ENCODE measurements at regions not wholly inside any gene's neighbourhood (a gene's known extent, or its start where the extent isn't known, plus 50 kb on each side); places are given as distances from the start of the nearest gene placed in this dataset.

DNA sequence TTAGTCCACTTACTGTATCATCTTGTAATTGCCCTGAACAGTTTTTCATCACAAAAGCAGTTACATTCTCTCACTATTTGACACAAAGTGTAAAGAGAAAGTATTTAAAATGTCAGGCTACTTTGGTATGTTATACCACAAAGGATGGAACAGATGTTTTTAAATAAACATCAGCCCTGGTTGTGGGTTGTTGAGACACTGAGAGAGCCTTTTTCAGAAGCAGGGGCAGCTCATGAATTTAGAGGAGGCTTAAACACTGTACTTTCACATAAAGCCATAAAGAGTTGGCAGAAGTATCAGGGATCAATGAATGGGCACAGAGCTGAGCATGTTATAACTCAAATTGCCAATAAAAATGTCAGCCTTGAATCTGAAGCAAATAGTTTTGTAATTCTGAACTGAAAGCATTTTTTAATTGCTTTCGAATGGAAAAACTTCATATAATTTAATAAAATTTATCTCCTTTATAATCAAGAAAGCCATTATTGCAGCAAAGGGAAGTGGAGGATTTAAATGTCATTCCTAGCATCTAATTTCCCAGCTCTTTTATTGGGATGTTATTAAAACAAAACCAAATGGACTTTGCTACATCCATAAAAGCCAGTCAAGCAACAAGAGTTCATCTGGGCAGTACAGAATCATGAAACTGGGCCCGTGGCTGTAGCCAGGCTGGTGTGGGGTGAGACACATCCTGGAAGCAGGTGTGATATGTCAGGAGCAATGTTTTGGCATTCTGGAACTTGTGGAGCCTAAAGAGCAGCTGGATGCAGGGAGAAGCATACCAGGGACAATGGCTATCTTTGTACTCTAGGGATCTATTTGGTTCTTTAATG lies 95.1 kb upstream of the NT5C1B start:
- no peak for DNase-seq

DNA sequence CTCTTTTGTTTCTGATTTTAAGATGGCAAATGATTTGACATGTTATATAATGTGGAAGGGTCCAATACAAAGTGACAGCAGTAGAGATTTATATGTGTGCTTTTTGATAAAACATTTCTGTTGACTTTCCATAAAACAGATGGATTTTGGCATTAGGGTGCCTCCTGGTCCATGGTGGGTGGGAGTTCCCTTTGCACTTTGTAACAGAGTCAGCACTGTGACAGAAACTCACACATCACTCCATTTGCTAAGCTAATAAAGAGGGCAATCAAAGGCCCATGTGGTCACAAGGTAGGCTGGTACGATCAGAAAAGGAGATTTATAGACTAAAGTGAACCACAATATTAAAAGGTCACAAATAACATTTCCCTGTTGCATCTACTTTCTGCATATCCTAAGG lies 93.3 kb upstream of the NT5C1B start:
- H3K36me3 Mint-ChIP-seq (ENCODE audit: insufficient read depth in 2 of 2), result peaks cover 0 to 2% of the 10 kb centered on the region in 2 donors
- H3K27me3 Mint-ChIP-seq (ENCODE audit: low read depth), result no peaks in the 10 kb centered on the region
- no peak overlapping the region for H3K4me3 Mint-ChIP-seq
- H3K9me3 Mint-ChIP-seq, result peaks cover 0 to 3% of the 10 kb centered on the region in 2 donors
- no peaks in the 10 kb centered on the region for H3K4me1 Mint-ChIP-seq (ENCODE audit: low read depth)
- DNase-seq, result no peak
- no peak overlapping the region for H3K27ac Mint-ChIP-seq
- ATAC-seq (replicated peaks in 1 of 2), result no peak

More for the DNA sequence above, 95.1 kb upstream of the NT5C1B start:
- H3K27ac Mint-ChIP-seq, result no peak overlapping the region
- H3K4me3 Mint-ChIP-seq, result no peak overlapping the region
- no peaks in the 10 kb centered on the region for H3K36me3 Mint-ChIP-seq (ENCODE audit: insufficient read depth in 2 of 2)
- H3K27me3 Mint-ChIP-seq (ENCODE audit: low read depth), result no peaks in the 10 kb centered on the region
- H3K4me1 Mint-ChIP-seq (ENCODE audit: low read depth), result no peaks in the 10 kb centered on the region
- H3K9me3 Mint-ChIP-seq, result no peaks in the 10 kb centered on the region
- ATAC-seq (replicated peaks in 1 of 2), result no peak

DNA sequence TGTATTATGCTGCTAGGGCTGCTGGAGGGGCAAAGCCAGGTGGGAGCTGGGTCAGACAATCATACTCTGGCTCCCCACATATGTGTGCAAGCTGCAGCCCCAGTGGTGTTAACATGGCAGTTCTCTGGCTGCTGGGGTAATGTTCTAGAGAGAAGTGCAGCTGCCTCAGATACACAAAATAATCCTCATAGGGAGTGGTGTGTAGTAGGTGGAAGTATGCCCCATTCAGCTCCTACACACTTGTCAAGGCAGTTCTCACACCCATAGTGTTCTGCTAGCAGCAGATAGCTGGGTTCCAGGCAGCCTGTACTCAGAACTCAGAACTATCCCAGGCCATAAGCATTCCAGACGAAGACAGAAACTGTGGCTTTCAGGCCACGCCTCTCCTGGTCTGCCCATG lies 87.9 kb upstream of the NT5C1B start:
- peaks cover 6 to 12% of the 10 kb centered on the region in 2 donors for H3K9me3 Mint-ChIP-seq
- ATAC-seq (replicated peaks in 1 of 2) (no peak), DNase-seq (no peak)
- H3K36me3 Mint-ChIP-seq (ENCODE audit: insufficient read depth in 2 of 2), result peaks cover 10 to 14% of the 10 kb centered on the region in 2 donors
- H3K4me3 Mint-ChIP-seq, result no peak overlapping the region
- H3K27ac Mint-ChIP-seq, result no peak overlapping the region
- no peaks in the 10 kb centered on the region for H3K4me1 Mint-ChIP-seq (ENCODE audit: low read depth)
- no peaks in the 10 kb centered on the region for H3K27me3 Mint-ChIP-seq (ENCODE audit: low read depth)

DNA sequence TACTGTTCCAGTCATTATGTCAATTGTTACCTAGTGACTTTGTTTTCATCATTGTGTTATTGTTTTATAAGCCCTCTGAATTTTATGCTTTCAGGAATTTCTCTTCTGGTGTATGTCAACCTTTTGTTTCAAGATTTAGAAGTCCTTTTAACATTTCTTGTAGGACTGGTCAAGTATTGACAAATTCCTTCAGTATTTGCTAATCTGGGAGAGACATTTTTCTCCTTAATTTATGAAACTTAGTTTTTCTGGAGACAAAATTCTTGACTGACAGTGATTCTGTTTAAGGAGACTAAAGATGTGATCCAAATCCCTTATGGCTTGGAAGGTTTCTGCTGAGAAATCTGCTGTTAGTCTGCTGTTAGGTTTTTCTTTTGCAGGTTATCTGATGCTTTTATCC lies 84.9 kb upstream of the NT5C1B start:
- no peak overlapping the region for H3K4me3 Mint-ChIP-seq

DNA sequence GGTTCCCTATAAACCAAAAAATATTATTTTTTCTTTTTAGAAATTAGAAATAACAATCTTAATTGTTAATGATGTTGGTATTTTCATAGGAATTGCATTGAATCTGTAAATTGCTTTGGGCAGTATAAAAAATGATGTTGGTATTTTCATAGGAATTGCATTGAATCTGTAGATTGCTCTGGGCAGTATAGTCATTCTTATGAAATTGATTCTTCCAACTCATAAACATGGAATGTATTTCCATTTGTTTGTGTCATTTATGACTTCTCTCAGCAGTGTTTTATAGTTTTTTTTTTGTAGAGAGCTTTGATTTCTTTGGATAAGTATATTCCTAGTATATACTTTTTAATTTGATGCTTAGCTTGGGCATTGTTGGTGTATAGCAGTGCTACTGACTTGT lies 82.0 kb upstream of the NT5C1B start:
- no peak overlapping the region for H3K4me3 Mint-ChIP-seq
- DNase-seq, result no peak
- no peak for ATAC-seq (replicated peaks in 1 of 2)
- peaks cover 9 to 19% of the 10 kb centered on the region in 2 donors for H3K36me3 Mint-ChIP-seq (ENCODE audit: insufficient read depth in 2 of 2)
- no peak overlapping the region for H3K27ac Mint-ChIP-seq
- no peaks in the 10 kb centered on the region for H3K27me3 Mint-ChIP-seq (ENCODE audit: low read depth)
- H3K4me1 Mint-ChIP-seq (ENCODE audit: low read depth), result no peaks in the 10 kb centered on the region
- H3K9me3 Mint-ChIP-seq, result peaks cover 10 to 14% of the 10 kb centered on the region in 2 donors

More for the DNA sequence above, 84.9 kb upstream of the NT5C1B start:
- H3K36me3 Mint-ChIP-seq (ENCODE audit: insufficient read depth in 2 of 2), result peaks cover 12 to 19% of the 10 kb centered on the region in 2 donors
- no peaks in the 10 kb centered on the region for H3K27me3 Mint-ChIP-seq (ENCODE audit: low read depth)
- no peaks in the 10 kb centered on the region for H3K4me1 Mint-ChIP-seq (ENCODE audit: low read depth)
- no peak overlapping the region for H3K27ac Mint-ChIP-seq
- ATAC-seq (replicated peaks in 1 of 2), result no peak
- DNase-seq, result no peak
- peaks cover 10 to 16% of the 10 kb centered on the region in 2 donors for H3K9me3 Mint-ChIP-seq

DNA sequence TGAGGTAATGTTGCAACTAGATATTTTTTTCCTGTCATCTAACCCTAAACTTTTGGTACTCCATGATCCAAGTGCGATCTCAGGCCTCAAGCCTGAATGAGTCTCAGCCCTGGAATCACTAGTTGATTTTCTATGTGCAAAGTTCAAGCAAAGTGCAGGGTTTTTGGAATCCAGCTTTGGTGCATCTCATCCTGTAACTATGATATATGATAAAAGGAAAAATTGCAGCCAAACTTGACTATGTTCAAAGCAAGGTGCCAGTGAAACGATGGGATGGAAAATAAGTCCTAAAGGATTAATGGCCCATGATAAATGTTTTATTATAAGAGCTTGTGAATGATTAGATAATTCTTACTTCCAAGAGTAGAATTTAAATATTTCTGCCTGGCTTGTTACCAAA lies 78.9 kb upstream of the NT5C1B start:
- Mint-ChIP-seq H3K9me3 (peaks cover 4 to 6% of the 10 kb centered on the region in 2 donors), H3K27ac (no peak overlapping the region), H3K36me3 (ENCODE audit: insufficient read depth in 2 of 2) (peaks cover 3 to 5% of the 10 kb centered on the region in 2 donors), H3K4me3 (no peak overlapping the region), H3K27me3 (ENCODE audit: low read depth) (no peaks in the 10 kb centered on the region), H3K4me1 (ENCODE audit: low read depth) (no peaks in the 10 kb centered on the region)
- no peak for ATAC-seq (replicated peaks in 1 of 2)
- no peak for DNase-seq

DNA sequence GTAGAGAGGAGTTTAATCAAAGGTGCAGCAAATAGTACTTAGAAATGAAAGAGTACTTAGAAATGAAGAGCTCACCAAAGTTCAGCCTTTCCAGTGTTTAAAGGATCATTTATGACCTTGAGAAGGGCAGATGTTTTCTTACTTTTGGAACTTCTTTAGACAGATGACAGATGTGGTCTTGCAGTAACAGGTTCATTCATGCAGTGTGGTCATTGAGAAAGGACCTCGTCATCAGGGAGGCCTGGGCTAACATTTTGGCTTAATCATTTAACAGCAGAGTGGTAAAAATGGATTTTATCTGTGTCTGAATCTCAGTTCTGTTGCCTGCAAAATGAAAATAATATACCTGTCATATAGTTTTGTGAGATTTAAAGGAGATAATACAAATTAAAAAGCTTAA lies 75.1 kb upstream of the NT5C1B start:
- ATAC-seq (replicated peaks in 1 of 2) (no peak), DNase-seq (no peak)
- H3K27me3 Mint-ChIP-seq (ENCODE audit: low read depth), result no peaks in the 10 kb centered on the region
- peaks cover 0 to 2% of the 10 kb centered on the region in 2 donors for H3K9me3 Mint-ChIP-seq
- no peak overlapping the region for H3K27ac Mint-ChIP-seq
- no peaks in the 10 kb centered on the region for H3K36me3 Mint-ChIP-seq (ENCODE audit: insufficient read depth in 2 of 2)
- H3K4me3 Mint-ChIP-seq, result no peak overlapping the region
- no peaks in the 10 kb centered on the region for H3K4me1 Mint-ChIP-seq (ENCODE audit: low read depth)

DNA sequence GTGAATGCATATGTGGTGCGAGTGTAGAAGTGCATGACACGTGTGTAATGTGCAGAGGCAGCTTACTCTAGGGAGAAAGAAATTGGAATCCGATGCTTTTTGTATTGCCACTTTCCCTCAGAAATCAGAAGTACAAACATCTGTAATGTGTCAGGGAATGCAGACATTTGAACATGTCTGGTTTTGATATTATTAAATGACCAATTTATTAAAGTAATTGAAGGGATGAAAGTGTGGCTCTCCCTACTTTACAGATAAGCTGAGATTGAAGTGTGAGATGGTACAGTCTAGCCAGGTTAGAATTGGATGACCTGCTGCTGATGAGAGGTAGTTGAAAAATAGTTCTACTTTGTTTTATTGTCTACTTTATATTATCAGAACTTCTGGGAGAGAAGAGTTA lies 74.5 kb upstream of the NT5C1B start:
- H3K9me3 Mint-ChIP-seq, result peaks cover 0 to 2% of the 10 kb centered on the region in 2 donors
- ATAC-seq (replicated peaks in 1 of 2) (no peak), DNase-seq (no peak)
- H3K27me3 Mint-ChIP-seq (ENCODE audit: low read depth), result no peaks in the 10 kb centered on the region
- H3K36me3 Mint-ChIP-seq (ENCODE audit: insufficient read depth in 2 of 2), result no peaks in the 10 kb centered on the region
- no peak overlapping the region for H3K27ac Mint-ChIP-seq
- no peaks in the 10 kb centered on the region for H3K4me1 Mint-ChIP-seq (ENCODE audit: low read depth)
- no peak overlapping the region for H3K4me3 Mint-ChIP-seq

DNA sequence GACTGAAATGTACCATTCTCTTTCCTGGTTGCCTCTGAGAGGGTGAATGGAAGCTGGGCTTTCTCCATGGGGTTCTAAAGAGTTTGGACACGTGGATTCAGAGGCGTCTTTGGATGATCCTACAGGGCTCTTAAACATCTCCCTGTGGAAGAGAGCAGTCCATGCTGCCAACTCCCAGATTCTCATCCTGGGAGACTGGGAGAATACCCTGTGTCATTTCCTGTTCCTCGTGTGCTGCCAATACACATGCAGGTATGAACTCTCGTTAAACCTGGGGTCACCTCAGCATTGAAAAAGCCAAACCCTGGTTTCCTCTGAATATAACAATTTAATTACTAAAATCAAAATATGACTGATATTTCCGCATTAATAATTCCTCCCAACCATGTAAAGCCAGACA lies 73.3 kb upstream of the NT5C1B start:
- Mint-ChIP-seq H3K9me3 (peaks cover 0 to 2% of the 10 kb centered on the region in 2 donors), H3K4me3 (no peak overlapping the region), H3K36me3 (ENCODE audit: insufficient read depth in 2 of 2) (no peaks in the 10 kb centered on the region), H3K4me1 (ENCODE audit: low read depth) (no peaks in the 10 kb centered on the region), H3K27ac (no peak overlapping the region), H3K27me3 (ENCODE audit: low read depth) (no peaks in the 10 kb centered on the region)
- DNase-seq (no peak), ATAC-seq (replicated peaks in 1 of 2) (no peak)

DNA sequence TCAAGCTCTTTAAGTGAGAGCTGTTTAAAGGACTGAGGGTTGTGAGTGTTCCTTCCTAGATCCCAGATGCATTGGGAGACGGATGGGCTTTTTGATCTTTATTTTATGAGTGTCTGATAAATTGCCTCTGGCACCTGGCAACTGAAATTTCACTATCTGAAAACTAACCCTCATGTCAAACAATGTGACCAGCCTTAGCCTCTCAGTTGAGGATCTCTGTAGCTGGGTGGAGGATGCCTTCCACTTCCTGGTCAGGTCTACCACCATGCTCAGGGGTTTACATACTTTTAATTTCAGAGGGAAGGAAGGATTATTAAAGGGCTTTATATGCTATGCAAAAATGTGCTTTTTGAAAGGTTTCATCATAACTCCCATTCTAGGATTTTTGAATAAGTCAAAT lies 70.5 kb upstream of the NT5C1B start:
- H3K27me3 Mint-ChIP-seq (ENCODE audit: low read depth), result no peaks in the 10 kb centered on the region
- ATAC-seq (replicated peaks in 1 of 2) (no peak), DNase-seq (no peak)

DNA sequence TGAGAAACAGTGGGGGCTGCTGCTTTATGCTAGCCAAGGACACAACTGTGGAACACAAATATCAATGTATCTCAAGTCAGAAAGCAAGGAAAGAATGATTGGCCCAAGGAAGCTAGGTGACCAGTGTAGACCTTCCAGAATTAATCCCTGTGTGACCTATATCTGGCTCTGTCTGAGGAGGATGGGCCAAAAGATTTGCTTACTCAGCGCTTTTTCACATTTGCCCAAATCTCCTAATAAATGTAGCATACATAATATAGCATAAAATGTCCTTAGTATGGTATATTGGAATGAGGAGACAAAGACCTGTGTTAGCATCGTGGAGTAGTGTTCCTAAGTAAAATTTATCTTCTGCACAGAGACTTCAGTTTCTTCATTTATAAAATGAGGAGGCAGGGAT lies 66.7 kb upstream of the NT5C1B start:
- no peaks in the 10 kb centered on the region for H3K4me1 Mint-ChIP-seq (ENCODE audit: low read depth)
- ATAC-seq (replicated peaks in 1 of 2), result no peak
- no peaks in the 10 kb centered on the region for H3K9me3 Mint-ChIP-seq
- no peak overlapping the region for H3K27ac Mint-ChIP-seq
- H3K4me3 Mint-ChIP-seq, result no peak overlapping the region
- DNase-seq, result no peak
- H3K27me3 Mint-ChIP-seq (ENCODE audit: low read depth), result no peaks in the 10 kb centered on the region
- H3K36me3 Mint-ChIP-seq (ENCODE audit: insufficient read depth in 2 of 2), result no peaks in the 10 kb centered on the region

More for the DNA sequence above, 70.5 kb upstream of the NT5C1B start:
- Mint-ChIP-seq H3K36me3 (ENCODE audit: insufficient read depth in 2 of 2) (no peaks in the 10 kb centered on the region), H3K9me3 (no peaks in the 10 kb centered on the region), H3K4me3 (no peak overlapping the region), H3K4me1 (ENCODE audit: low read depth) (no peaks in the 10 kb centered on the region), H3K27ac (no peak overlapping the region)

DNA sequence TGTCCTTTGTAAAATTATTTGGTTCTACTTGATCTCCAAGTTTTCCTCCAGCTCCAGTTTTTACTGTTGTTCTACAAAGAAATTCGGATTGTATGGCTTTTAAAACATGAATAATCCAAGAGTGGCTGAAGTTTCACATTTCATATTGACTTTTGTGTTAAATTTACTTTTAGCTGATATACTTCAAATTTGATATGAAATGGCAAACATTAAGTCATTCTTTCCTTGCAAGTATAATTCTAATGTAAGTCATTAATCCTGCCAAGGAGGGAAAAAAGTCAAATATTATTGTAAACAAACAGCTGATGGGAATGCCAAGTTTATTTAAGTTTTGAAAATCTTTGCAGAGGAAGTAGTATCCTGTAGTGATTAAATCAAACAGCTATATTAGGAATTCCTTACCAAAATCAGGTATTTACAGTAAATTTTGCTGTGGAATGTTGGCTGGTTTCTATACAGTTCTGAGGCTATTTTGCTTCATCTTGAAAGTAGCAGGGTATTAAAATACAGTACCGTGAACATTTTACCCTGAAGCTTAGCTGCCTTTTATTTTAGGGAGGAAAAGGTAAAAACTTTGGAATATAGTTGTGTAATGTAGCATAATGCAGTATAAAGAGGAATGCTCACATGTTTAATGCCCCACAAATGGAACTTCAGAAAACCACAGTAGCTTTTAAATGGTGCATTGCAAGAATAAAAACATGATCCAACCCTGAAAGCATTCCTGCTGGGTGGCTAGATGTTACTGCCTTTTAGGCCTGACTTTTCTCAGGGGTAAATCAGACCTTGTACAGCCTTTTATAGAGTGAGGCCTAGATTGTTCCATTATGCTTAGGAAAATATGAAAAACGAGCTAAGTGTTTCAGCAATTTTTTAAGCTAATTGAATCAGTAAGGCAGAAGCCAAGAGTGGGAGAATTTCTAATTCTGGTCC lies 62.7 kb upstream of the NT5C1B start:
- no peak for ATAC-seq (replicated peaks in 1 of 2)

DNA sequence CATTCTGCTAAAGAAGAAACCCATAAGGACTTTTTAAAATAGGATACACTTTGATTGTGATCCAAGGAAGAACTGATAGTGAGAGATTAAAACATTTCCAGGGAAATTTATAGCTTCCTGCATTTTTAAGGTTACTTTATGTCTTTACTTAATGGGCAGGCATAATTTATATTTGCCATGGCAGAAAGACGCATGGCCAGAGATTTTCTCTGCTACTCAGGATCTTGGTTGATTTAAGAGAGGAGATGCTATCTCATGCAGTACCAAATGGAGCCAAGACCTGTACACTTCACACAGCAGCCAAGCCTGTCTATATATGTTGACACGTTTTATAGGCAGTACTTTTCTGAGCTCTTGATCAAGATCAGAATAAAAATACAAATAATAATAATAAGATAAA lies 60.9 kb upstream of the NT5C1B start:
- H3K36me3 Mint-ChIP-seq (ENCODE audit: insufficient read depth in 2 of 2), result peaks cover 3 to 4% of the 10 kb centered on the region in 2 donors
- DNase-seq (no peak), ATAC-seq (replicated peaks in 1 of 2) (no peak)
- peaks cover 4% of the 10 kb centered on the region in 2 donors for H3K9me3 Mint-ChIP-seq
- no peaks in the 10 kb centered on the region for H3K27me3 Mint-ChIP-seq (ENCODE audit: low read depth)
- no peaks in the 10 kb centered on the region for H3K4me1 Mint-ChIP-seq (ENCODE audit: low read depth)
- H3K27ac Mint-ChIP-seq, result no peak overlapping the region
- H3K4me3 Mint-ChIP-seq, result no peak overlapping the region

More for the DNA sequence above, 62.7 kb upstream of the NT5C1B start:
- no peaks in the 10 kb centered on the region for H3K9me3 Mint-ChIP-seq
- no peaks in the 10 kb centered on the region for H3K27me3 Mint-ChIP-seq (ENCODE audit: low read depth)
- DNase-seq, result no peak
- H3K4me3 Mint-ChIP-seq, result no peak overlapping the region
- no peaks in the 10 kb centered on the region for H3K4me1 Mint-ChIP-seq (ENCODE audit: low read depth)
- no peaks in the 10 kb centered on the region for H3K36me3 Mint-ChIP-seq (ENCODE audit: insufficient read depth in 2 of 2)
- H3K27ac Mint-ChIP-seq, result no peak overlapping the region

Data from activated T-cell treated with anti-CD3 and anti-CD28 coated beads, Interleukin-2, amount 50 U/mL, for 72 hours (primary cell).